Fibroblast of lung (primary cell): ENCODE measurements at regions not wholly inside any gene's neighbourhood (a gene's known extent, or its start where the extent isn't known, plus 50 kb on each side); places are given as distances from the start of the nearest gene placed in this dataset.

Source experiments
- DNase-seq, 2 donors: peaks; one replicate each; pipeline versions ENCODE4 v3.0.0 to v3.0.0-alpha.2; 2010; ENCODE audit warnings: low read depth in 2 of 2
- H2AFZ ChIP-seq: 2 replicates; pipeline ENCODE4 v1.5.1; 2012; ENCODE audit warnings: low read length, control low read depth, inconsistent platforms
- H3K27ac ChIP-seq: 2 replicates; pipeline ENCODE4 v1.5.1; 2011; ENCODE audit warnings: low read length, control low read depth; ENCODE audit not compliant: insufficient read depth
- H3K27me3 ChIP-seq: 2 replicates; pipeline ENCODE4 v1.5.1; 2011; ENCODE audit warnings: mild to moderate bottlenecking, low read length; ENCODE audit not compliant: control insufficient read depth, insufficient read depth
- H3K36me3 ChIP-seq: 2 replicates; pipeline ENCODE4 v1.5.1; 2011; ENCODE audit warnings: low read length; ENCODE audit not compliant: control insufficient read depth, insufficient read depth
- H3K4me1 ChIP-seq: 2 replicates; pipeline ENCODE4 v1.5.1; 2011; ENCODE audit warnings: low read length; ENCODE audit not compliant: control insufficient read depth, insufficient read depth; ENCODE audit errors: extremely low read depth
- H3K4me2 ChIP-seq: 2 replicates; pipeline ENCODE4 v1.5.1; 2011; ENCODE audit warnings: low read length, control low read depth; ENCODE audit not compliant: insufficient read depth; ENCODE audit errors: extremely low read depth
- H3K4me3 ChIP-seq, 4 experiments: fragments of 200-600 bp in 1 of 4; sonication (generic) in 1 of 4; replicated peaks in 1 of 4; 2 replicates each; pipeline ENCODE4 v1.5.1; 2011 to 2016; ENCODE audit warnings: low read length in 4 of 4, low read depth in 3 of 4, mild to moderate bottlenecking in 3 of 4, control low read depth in 2 of 4, inconsistent platforms in 1 of 4, mixed read lengths in 1 of 4; ENCODE audit not compliant: insufficient read depth in 1 of 4; ENCODE audit errors: control extremely low read depth in 1 of 4
- H3K79me2 ChIP-seq: 2 replicates; pipeline ENCODE4 v1.5.1; 2012; ENCODE audit warnings: mild to moderate bottlenecking, low read length, inconsistent platforms; ENCODE audit not compliant: control insufficient read depth, insufficient read depth
- H3K9ac ChIP-seq: 2 replicates; pipeline ENCODE4 v1.5.1; 2011; ENCODE audit warnings: mild to moderate bottlenecking, low read length, control low read depth; ENCODE audit not compliant: insufficient read depth
- H3K9me3 ChIP-seq: 2 replicates; pipeline ENCODE4 v1.5.1; 2012; ENCODE audit warnings: low read depth, low read length; ENCODE audit not compliant: control insufficient read depth, insufficient read depth
- H4K20me1 ChIP-seq: 2 replicates; pipeline ENCODE4 v1.5.1; 2011; ENCODE audit warnings: low read length; ENCODE audit not compliant: control insufficient read depth, insufficient read depth; ENCODE audit errors: extremely low read depth
- EZH2 ChIP-seq: IDR thresholded peaks from 2 replicates; pipeline ENCODE4 v1.5.1; 2012; ENCODE audit warnings: low read length, control low read depth, mild to moderate bottlenecking; ENCODE audit errors: missing control alignments
- TF ChIP-seq, protein P1 (sequence below), 2 donors: IDR thresholded peaks in 1 of 2; conservative IDR thresholded peaks in 1 of 2; 1 replicate in 1 of 2; 2 replicates in 1 of 2; pipeline ENCODE4 v1.5.1; 2011 to 2012; ENCODE audit warnings: low read length in 2 of 2, control low read depth in 1 of 2, inconsistent platforms in 1 of 2, low read depth in 1 of 2, mild to moderate bottlenecking in 1 of 2

- H3K36me3 ChIP-seq = no peaks in the 10 kb centered on the region
These were observed 195.4 kb upstream of the KCNJ16 start for GRCh38 chr17:69879576-69879975.

DNA sequence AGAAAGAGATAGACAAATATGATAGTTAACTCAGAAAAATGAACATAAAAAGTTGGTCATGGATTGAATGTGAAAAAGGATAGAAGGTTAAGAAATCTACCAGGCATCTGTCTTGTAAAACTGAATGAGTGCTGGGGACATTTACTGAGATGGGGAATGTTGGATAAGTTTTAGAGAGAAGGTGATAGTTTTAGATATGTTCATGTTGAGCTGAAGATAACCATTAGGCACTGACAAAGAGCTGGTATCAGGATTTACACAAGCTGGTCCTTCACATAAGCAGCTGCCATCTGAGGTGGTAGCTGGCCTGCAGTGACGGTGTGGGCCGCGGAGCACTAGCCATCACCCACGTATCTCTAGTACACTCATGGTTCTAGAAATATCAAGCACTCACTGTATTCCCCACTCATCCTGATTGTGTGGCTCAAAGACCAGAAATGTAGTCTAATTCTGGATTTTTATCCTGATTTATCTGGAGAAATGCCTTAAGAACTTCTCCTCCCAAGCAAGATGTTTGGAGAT, 194.4 kb upstream of the KCNJ16 start:
- H2AFZ ChIP-seq = no peak overlapping the region
- no peak overlapping the region for H3K27ac ChIP-seq
- H3K9me3 ChIP-seq = no peaks in the 10 kb centered on the region
- H3K27me3 ChIP-seq = no peaks in the 10 kb centered on the region
- no peaks in the 10 kb centered on the region for H4K20me1 ChIP-seq
- H3K79me2 ChIP-seq = no peaks in the 10 kb centered on the region
- H3K4me1 ChIP-seq = no peaks in the 10 kb centered on the region
- TF ChIP-seq, protein P1, sequence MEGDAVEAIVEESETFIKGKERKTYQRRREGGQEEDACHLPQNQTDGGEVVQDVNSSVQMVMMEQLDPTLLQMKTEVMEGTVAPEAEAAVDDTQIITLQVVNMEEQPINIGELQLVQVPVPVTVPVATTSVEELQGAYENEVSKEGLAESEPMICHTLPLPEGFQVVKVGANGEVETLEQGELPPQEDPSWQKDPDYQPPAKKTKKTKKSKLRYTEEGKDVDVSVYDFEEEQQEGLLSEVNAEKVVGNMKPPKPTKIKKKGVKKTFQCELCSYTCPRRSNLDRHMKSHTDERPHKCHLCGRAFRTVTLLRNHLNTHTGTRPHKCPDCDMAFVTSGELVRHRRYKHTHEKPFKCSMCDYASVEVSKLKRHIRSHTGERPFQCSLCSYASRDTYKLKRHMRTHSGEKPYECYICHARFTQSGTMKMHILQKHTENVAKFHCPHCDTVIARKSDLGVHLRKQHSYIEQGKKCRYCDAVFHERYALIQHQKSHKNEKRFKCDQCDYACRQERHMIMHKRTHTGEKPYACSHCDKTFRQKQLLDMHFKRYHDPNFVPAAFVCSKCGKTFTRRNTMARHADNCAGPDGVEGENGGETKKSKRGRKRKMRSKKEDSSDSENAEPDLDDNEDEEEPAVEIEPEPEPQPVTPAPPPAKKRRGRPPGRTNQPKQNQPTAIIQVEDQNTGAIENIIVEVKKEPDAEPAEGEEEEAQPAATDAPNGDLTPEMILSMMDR (conservative IDR thresholded peaks at IDR 0.05 in 1 of 2, IDR thresholded peaks at IDR 0.05 in 1 of 2; ENCODE audit: low read depth in 1 of 2, low read length in 2 of 2) = no peak
- TF ChIP-seq EZH2 = no peak
- no peak overlapping the region for H3K4me2 ChIP-seq
- no peak overlapping the region for H3K9ac ChIP-seq
- H3K36me3 ChIP-seq = no peaks in the 10 kb centered on the region
- no peak overlapping the region for H3K4me3 ChIP-seq
- DNase-seq = no peak

More at GRCh38 chr17:69879576-69879975, 195.4 kb upstream of the KCNJ16 start:
- Histone ChIP-seq H4K20me1 (no peaks in the 10 kb centered on the region), H3K9me3 (no peaks in the 10 kb centered on the region), H3K79me2 (no peaks in the 10 kb centered on the region), H2AFZ (no peak overlapping the region), H3K4me1 (peaks cover 2% of the 10 kb centered on the region), H3K9ac (no peak overlapping the region), H3K4me3 (no peak overlapping the region), H3K27ac (no peak overlapping the region), H3K27me3 (no peaks in the 10 kb centered on the region), H3K4me2 (no peak overlapping the region)
- DNase-seq = no peak
- TF ChIP-seq, protein P1 (conservative IDR thresholded peaks at IDR 0.05 in 1 of 2, IDR thresholded peaks at IDR 0.05 in 1 of 2; ENCODE audit: low read depth in 1 of 2, low read length in 2 of 2) = no peak
- no peak for TF ChIP-seq EZH2

GRCh38 chr17:69882281-69882680, 192.7 kb upstream of the KCNJ16 start:
- Histone ChIP-seq H4K20me1 (no peaks in the 10 kb centered on the region), H3K27ac (no peak overlapping the region), H3K36me3 (no peaks in the 10 kb centered on the region), H3K4me1 (no peaks in the 10 kb centered on the region), H3K9ac (no peak overlapping the region), H3K4me2 (no peak overlapping the region), H3K4me3 (no peak overlapping the region), H2AFZ (no peak overlapping the region), H3K27me3 (no peaks in the 10 kb centered on the region), H3K9me3 (no peaks in the 10 kb centered on the region), H3K79me2 (no peaks in the 10 kb centered on the region)
- peak in 1 of 2 donors; percentile 42 for DNase-seq
- no peak for TF ChIP-seq EZH2
- TF ChIP-seq, protein P1 (conservative IDR thresholded peaks at IDR 0.05 in 1 of 2, IDR thresholded peaks at IDR 0.05 in 1 of 2; ENCODE audit: low read depth in 1 of 2, low read length in 2 of 2) = no peak
